HG03045 (cell line): ENCODE measurements at regions not wholly inside any gene's neighbourhood (a gene's known extent, or its start where the extent isn't known, plus 50 kb on each side); places are given as distances from the start of the nearest gene placed in this dataset.
"Not testable (repeated sequence)": the region's sequence is repeated elsewhere in the genome, so short reads cannot be mapped to it uniquely, and the experiment has no call there.

ENCODE experiments used
- ATAC-seq: cut with Tn5 transposase; IDR thresholded peaks from one replicate; pipeline ENCODE4 v1.9.1; 2021; ENCODE audit warnings: mild to moderate bottlenecking, moderate library complexity; ENCODE audit not compliant: unreplicated experiment

- ATAC-seq, result no peak
Measured at GRCh38 chr2:167697194-167697593, 550.2 kb downstream of the STK39 start.

DNA sequence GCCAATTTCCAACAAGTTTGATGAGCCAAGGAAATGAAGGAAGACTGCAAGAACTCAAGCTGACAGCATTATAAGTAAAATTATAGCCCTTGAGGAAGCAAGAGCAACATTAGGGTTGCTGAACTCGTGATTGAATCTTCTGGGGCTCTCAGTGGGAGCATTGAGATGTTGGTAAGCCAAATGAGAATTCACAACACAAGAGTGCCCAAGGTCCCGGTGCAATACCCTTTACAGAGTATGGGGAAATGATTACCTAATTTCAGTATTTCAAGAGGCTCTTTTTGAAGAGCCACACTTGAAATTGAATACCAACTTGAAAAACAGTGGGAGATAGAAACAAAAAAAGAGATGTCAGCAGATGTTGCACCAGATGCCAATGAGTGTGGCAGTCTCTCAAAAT is 554.5 kb downstream of the STK39 start:
- no peak for ATAC-seq

DNA sequence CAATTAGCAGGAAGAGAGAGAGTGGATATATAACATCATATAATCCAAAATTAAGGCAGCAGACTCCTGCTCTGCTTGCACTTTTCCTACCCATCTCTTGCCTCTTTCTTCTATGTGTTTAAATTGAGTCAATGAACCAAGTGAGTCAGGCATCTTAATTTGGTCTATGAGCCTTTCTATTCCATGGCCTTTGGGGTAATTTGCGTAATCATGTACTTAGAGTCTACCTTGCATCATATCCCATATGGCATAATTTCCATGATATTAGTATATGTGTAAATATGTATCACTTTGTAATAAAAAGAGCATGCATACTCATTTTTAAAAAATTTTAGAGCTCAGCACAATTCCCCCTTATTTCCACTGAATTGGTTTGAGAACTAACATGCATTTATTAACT is 555.2 kb downstream of the STK39 start:
- no peak for ATAC-seq

GRCh38 chr2:167689444-167689843 is 558.0 kb downstream of the STK39 start:
- ATAC-seq, result no peak

GRCh38 chr2:167686691-167687090 is 560.7 kb downstream of the STK39 start:
- ATAC-seq, result no peak

- no peak for ATAC-seq
Measured at GRCh38 chr2:167681234-167682015, 566.0 kb downstream of the STK39 start.

DNA sequence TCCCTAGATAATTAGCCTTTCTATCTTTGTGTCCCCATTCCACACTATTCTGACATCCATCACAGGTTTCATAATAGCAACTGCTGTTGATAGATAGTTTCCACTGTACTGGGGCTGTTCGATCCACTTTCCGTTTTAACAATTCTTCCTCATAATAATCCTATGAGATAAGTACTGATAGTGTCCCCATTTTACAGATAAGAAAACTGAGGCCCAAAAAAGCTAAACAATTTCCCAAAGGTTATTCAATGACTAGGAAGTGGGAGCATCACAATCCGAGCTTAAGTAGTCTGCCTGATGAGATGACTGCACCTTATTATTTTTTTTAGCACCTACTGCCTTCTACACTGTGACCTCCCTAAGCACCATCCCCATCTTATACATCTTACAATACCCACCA is 569.2 kb downstream of the STK39 start:
- no peak for ATAC-seq

DNA sequence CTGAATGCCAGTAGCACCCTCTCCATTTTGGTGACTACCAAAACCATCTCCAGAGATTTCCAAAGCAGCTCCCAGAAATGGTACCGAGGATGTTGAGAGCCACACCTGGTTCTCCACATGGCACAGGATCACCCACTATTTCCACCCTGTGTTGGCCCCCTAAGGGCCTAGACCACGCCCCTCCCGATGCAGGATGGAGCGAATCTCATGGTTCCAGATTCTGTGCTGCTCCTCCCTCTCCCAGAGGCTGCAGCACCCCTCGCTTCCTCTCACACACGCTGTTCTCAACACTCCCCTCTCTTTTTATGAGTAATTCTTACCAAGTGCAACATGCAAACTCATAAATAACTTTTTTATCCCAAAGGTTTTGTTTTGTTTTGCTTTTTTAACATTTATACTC is 571.5 kb downstream of the STK39 start:
- no peak for ATAC-seq

DNA sequence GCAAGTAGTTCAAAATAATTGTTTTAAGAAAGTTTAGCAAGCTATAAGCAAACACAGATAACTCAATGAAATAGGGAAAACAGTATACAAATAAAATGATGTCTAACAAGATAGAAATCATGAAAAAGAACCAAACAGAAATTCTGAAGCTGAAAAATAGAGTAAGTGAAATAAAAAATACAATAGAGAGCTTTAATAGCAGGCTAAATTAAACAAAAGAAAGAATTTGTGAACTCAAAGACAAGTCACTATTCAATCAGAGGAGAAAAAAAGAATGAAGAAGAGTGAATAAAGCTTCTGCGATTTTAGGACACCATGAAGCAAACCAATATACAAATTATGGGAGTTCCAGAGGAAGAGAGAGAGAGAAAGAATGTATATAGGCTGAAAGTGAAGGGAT is 576.8 kb downstream of the STK39 start:
- no peak for ATAC-seq

- ATAC-seq, result no peak
Measured at GRCh38 chr2:167653131-167653530, 594.3 kb downstream of the STK39 start.

DNA sequence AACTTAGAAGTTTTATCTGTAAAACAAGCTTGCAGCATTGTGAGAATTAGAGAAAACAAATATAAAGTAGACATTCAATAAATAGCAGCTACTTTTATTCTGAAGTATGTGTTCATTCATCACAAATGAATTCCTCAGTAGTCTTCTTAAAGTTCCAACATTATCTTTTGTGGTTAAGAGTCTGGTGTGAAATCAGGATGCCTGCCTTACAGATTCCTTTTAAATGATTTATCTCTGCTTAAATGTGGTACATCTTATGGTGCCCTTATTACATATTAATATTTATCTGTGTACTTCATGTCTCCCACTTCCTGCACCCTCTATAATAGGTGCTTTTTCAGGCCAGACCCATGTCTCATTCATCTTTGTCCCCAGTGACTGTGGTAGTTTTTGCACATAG is 595.0 kb downstream of the STK39 start:
- no peak for ATAC-seq

- no peak for ATAC-seq
Measured at GRCh38 chr2:167651406-167652151, 595.8 kb downstream of the STK39 start.

DNA sequence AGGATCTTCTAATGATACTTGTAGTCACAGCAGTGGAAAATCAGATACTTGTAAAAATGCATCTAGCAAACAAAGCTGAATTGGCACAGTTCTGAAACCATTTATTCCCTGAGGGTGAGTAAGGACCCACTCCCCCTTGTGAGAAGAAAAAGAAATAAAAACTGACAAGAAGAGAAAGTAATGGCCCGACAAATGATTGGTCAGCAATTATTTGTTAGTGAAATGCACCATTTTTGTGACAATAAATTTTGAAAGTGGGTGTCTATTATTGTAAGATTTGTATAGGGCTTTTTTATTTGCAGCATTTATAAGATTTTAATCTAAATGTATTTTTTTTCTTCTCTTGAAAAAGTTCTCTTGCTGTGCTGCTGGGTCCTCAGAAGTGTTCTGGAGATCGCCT is 600.8 kb downstream of the STK39 start:
- ATAC-seq, result no peak

DNA sequence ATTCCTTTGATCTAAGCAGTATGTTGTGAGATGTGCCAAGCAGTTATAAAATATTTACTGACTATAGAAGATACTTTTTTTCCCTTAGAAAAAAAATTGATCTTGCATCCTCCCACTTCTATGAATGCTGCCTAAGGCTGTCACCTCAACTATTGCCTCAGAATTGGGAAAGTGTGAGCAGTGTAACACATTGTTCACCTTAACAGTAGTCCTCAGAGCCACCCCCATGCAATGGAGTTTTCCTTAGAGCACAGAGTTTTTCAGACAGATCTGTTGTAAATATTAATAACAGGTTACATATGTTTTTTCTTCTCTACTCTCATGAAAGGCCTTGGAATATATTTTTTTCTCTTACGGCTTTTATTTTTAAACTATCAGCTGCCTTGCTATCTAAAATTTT is 607.3 kb downstream of the STK39 start:
- ATAC-seq, result no peak

DNA sequence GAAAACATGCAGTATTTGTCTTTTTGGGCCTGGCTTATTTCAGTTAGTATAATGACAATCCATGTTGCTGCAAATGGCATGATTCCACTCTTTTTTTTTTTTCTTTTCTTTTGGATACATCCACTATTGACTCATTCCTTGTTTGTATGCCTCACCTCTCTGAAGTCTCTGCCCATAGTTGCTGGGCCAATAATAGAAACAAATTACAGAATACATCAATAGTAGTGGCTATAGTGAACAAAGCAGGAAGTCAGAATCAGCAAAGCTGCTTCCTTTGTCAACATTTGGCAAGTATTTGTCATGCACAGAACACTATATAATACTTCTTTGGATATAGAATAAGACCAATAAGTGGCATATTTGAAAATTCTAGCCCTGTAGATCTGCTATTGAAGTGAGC is 609.7 kb downstream of the STK39 start:
- ATAC-seq, result no peak

GRCh38 chr2:167632271-167632670 is 615.1 kb downstream of the STK39 start:
- not testable (repeated sequence) for ATAC-seq

DNA sequence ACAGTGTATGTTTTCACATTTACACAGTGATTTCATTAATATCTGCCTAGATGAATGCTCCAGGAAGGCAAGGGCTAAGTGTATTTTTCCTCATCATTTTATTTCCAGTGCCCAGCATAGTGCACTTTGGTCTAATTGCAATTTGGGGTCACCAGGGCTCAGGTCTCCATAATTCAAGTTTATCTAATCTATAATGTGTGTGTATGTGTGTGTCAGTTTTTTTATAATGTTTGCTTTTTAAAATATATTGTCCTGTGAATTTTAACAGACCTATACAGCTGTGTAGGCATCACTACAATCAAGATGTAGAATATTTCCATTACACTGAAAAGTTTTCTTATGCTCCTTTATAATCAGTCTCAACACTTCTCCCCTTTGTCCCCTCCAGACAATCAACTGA is 620.4 kb downstream of the STK39 start:
- no peak for ATAC-seq

DNA sequence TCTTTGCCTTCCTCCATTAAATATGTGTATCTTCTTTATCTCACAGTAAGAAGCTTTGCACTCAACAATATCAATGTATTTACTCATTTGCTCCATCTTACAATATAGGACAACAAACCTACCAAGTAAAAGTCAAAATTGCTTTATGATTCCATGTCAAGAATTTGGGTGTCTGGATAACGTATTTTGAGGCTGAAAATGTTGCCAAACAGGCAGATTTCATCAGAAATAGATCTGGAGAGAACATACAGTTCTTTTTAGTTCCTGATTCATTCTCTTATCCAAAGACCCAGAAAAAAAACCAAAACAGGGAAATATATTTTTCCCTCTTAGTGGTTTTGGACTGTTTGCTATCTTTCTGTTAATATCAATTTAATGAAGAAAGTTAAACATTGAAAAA is 621.1 kb downstream of the STK39 start:
- ATAC-seq, result no peak

- no peak for ATAC-seq
Measured at GRCh38 chr2:167616997-167617396, 630.4 kb downstream of the STK39 start.

DNA sequence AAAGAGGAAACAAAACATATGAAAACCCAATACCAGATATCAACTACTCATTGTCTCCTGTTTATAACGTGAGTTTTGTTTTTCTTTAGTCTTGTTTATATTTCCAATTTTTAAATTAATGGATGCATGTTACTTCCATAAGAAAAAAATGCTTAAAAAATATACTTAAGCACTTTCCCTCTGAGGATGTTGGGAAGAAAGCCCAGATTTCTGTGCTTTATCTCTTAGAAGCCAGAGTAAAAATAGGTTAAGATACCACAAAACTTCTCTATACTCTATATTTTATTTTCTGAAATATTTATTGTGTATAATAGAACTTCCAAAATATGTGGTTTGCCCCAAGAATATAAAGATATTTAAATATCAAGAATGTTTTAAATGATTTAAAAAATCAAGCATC is 633.9 kb downstream of the STK39 start:
- no peak for ATAC-seq

DNA sequence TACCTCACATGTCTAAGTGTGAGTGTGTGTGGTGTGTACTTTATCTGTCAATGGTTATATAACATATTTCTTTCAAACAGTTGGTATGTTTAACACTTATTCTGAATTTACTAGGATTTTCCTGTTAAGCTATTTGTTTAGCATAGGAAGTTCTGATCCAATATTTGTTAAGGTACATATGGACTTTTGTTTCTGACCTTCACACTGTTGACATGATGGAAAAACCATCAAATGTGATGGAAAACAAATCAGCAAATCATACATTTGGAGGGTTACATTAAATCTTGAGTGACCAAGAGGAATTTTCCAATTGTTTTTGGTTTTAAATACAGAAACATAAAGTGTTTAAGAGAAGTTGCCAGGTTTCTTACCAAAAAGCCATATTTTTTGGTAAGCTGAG is 638.9 kb downstream of the STK39 start:
- no peak for ATAC-seq

GRCh38 chr2:167607731-167608130 is 639.7 kb downstream of the STK39 start:
- ATAC-seq, result no peak
